ENCODE measurements at regions not wholly inside any gene's neighbourhood (a gene's known extent, or its start where the extent isn't known, plus 50 kb on each side); places are given as distances from the start of the nearest gene placed in this dataset.

GRCh38 chr6:105929626-105930025, 156.5 kb upstream of the PRDM1 start:
- Mint-ChIP-seq H3K4me3 (no peak overlapping the region), H3K4me1 (no peaks in the 10 kb centered on the region), H3K36me3 (no peaks in the 10 kb centered on the region), H3K27ac (no peak overlapping the region), H3K9me3 (no peaks in the 10 kb centered on the region), H3K27me3 (peaks cover 3% of the 10 kb centered on the region)
- CTCF ChIA-PET, result no interaction called here
- DNase-seq, result no peak

DNA sequence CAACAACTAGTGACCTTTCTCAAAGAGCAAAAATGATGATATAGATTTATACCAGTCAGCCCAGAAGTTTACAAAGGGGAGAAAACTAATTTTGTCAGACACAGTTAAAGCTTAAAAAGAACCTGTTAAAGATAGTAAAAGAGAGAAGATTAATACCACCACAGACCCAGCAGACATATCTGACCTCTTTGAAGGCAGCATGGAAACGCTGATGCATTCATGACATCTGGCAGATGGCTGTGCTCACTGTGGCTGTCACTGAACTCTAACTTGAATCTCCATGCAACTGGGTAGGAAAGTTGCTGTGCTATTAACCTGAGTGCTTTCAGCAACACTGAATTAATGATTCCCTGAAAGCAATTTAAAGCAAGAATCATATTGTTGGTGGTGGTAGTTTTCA, 159.8 kb upstream of the PRDM1 start:
- Mint-ChIP-seq H3K9me3 (no peaks in the 10 kb centered on the region), H3K36me3 (no peaks in the 10 kb centered on the region), H3K4me1 (no peaks in the 10 kb centered on the region), H3K27ac (no peak overlapping the region), H3K27me3 (peaks cover 9% of the 10 kb centered on the region), H3K4me3 (no peak overlapping the region)
- no peak for DNase-seq
- CTCF ChIA-PET, result no interaction called here

DNA sequence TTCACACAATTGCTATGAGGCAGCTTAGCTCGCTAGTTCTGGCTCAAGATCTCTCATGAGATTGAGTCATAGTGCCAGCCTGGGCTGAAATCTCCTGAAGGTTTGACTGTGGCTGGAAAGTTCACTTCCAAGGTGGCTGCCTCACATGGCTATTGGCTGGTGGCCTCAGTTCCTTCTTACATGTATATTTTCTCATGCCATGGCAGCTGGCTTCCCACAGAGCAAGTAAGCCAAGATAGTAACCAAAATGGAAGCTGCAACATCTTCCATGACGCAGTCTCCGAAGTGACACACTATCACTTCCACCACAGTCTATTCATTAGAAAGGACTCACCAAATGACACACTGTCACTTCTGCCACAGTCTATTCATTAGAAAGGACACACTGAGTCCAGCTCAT, 160.4 kb upstream of the PRDM1 start:
- Mint-ChIP-seq H3K9me3 (no peaks in the 10 kb centered on the region), H3K27ac (no peak overlapping the region), H3K36me3 (no peaks in the 10 kb centered on the region), H3K4me3 (no peak overlapping the region), H3K4me1 (no peaks in the 10 kb centered on the region), H3K27me3 (peaks cover 9% of the 10 kb centered on the region)
- DNase-seq, result no peak
- CTCF ChIA-PET, result no interaction called here

- H3K4me1 Mint-ChIP-seq, result peaks cover 11% of the 10 kb centered on the region
- no peak for DNase-seq
- H3K36me3 Mint-ChIP-seq, result no peaks in the 10 kb centered on the region
- CTCF ChIA-PET, result no interaction called here
- no peak overlapping the region for H3K4me3 Mint-ChIP-seq
- peaks cover 15% of the 10 kb centered on the region for H3K27me3 Mint-ChIP-seq
- H3K9me3 Mint-ChIP-seq, result no peaks in the 10 kb centered on the region
- no peak overlapping the region for H3K27ac Mint-ChIP-seq
Observed at GRCh38 chr6:105921781-105922180, 164.4 kb upstream of the PRDM1 start.

GRCh38 chr6:105920071-105920470, 166.1 kb upstream of the PRDM1 start:
- no peaks in the 10 kb centered on the region for H3K9me3 Mint-ChIP-seq
- CTCF ChIA-PET, result no interaction called here
- peaks cover 11% of the 10 kb centered on the region for H3K4me1 Mint-ChIP-seq
- H3K27ac Mint-ChIP-seq, result no peak overlapping the region
- DNase-seq, result no peak
- no peaks in the 10 kb centered on the region for H3K36me3 Mint-ChIP-seq
- H3K4me3 Mint-ChIP-seq, result no peak overlapping the region
- H3K27me3 Mint-ChIP-seq, result peaks cover 19% of the 10 kb centered on the region

DNA sequence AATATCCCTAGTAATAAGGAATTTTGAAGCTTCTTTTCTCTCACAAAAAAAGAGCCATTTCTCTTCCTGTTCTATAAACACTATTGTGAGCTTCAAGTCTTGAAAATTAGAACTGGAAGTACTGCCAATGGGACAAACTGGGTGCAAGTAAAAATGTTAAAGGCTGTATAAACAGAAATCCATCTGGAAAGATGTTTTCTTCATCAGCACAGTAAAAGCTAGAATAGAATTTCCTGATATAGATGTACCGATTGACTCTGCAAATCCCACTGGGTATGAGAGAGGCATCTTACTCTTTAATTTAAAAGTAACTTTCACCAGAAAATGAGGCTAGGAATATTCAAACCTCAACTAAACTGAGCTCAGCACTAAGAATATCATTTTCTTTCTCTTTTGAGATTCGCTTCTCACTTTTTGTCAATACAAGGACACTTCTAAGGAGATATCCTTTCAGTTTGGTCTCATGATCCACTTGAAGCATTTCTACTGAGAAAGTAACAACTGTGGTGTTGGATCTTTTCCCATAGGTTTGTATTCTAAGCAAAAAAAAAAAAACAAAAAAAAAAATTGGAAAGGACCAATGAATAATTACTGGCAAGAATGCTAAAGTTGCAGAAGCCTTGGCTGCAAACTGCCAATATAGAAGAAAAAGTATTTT, 169.0 kb upstream of the PRDM1 start:
- Mint-ChIP-seq H3K9me3 (no peaks in the 10 kb centered on the region), H3K36me3 (no peaks in the 10 kb centered on the region), H3K4me1 (peaks cover 11% of the 10 kb centered on the region), H3K27ac (no peak overlapping the region), H3K27me3 (peaks cover 14% of the 10 kb centered on the region), H3K4me3 (no peak overlapping the region)
- no peak for DNase-seq
- CTCF ChIA-PET, result no interaction called here

DNA sequence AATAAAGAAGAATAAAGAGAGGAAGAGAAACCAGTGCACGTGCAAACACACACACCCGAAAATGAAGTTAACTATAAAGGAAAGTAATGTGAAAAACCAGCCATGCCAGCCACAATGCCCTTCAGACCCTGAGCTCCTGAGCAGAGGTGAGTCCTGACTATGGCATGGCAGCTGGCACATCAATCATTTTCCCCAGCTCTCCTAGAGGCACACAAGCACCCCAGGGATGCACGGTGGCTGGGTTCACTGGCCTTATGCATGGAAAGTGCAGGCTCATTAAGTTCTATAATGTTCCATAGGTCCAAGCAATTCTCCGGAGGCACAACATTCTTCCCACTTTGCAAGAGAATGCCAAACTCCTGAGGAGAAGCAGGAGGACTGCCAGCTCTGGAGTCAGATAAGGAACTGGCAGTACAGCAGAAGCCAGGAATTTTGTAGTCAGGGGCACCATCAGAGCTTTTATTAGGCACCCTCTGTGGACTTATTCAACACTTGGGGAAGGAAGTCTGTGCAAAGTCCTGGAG, 175.0 kb upstream of the PRDM1 start:
- CTCF ChIA-PET, result no interaction called here
- DNase-seq, result no peak
- no peak overlapping the region for H3K4me3 Mint-ChIP-seq
- no peaks in the 10 kb centered on the region for H3K9me3 Mint-ChIP-seq
- H3K27me3 Mint-ChIP-seq, result no peaks in the 10 kb centered on the region
- peaks cover 3% of the 10 kb centered on the region for H3K36me3 Mint-ChIP-seq
- H3K27ac Mint-ChIP-seq, result no peak overlapping the region
- no peaks in the 10 kb centered on the region for H3K4me1 Mint-ChIP-seq

DNA sequence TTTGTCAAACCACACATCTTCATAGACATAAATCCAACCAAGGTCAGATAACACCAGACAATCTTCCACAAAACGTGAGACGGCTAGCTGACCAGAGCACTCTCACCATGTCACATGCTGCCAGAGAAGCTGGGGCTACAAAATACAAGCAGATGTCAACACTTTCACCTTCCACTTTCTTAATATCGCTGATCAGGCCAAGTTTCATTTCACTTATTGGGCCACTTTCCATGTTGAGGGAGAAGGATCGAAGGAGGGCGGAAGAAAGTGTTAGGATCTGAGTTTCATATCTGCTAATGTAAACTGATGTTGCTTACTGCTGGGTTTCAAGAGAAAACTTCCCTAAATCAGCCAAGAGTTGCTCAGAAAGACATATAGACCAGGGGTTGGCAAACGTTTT, 177.0 kb upstream of the PRDM1 start:
- Mint-ChIP-seq H3K36me3 (peaks cover 3% of the 10 kb centered on the region), H3K9me3 (no peaks in the 10 kb centered on the region), H3K27me3 (no peaks in the 10 kb centered on the region), H3K4me3 (no peak overlapping the region), H3K27ac (no peak overlapping the region), H3K4me1 (no peaks in the 10 kb centered on the region)
- no peak for DNase-seq
- CTCF ChIA-PET, result no interaction called here

GRCh38 chr6:105907991-105908390, 178.1 kb upstream of the PRDM1 start:
- Mint-ChIP-seq H3K36me3 (peaks cover 3% of the 10 kb centered on the region), H3K27me3 (no peaks in the 10 kb centered on the region), H3K4me1 (no peaks in the 10 kb centered on the region), H3K27ac (no peak overlapping the region), H3K4me3 (no peak overlapping the region), H3K9me3 (no peaks in the 10 kb centered on the region)
- no peak for DNase-seq
- CTCF ChIA-PET, result no interaction called here

- no peak overlapping the region for H3K27ac Mint-ChIP-seq
- CTCF ChIA-PET, result no interaction called here
- H3K4me1 Mint-ChIP-seq, result peaks cover 2% of the 10 kb centered on the region
Observed at GRCh38 chr6:105907301-105907700, 178.8 kb upstream of the PRDM1 start.

DNA sequence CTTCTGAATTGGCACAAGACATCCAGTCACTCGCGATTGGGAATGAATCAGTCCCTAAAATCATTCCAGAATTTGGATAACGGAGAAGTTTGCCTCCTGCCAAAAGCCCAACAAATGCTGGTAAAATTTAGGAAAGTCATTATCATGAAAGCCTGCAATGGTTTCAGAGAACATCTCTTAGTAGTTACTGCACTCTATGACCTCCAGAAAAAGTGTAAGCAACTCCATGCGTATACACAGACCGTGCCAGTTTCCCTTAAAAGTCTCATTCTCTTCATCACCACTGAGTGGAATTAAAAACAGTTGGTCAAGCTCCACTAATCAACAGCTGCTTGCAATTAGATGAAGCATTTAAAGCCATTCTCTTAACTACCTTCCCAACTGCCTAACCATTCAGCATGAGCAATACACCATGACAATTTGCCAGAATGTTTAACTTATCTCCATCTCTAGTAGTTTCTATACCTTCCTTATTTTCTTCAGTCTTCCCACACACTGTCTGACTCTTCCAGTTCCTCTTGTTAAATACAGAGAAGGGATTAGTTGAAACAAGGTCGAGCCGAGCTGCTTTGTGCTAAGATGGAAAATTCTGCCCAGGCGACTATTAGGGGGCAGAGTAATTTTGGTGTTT, 183.6 kb upstream of the PRDM1 start:
- Mint-ChIP-seq H3K4me1 (peaks cover 26% of the 10 kb centered on the region), H3K9me3 (no peaks in the 10 kb centered on the region), H3K36me3 (no peaks in the 10 kb centered on the region), H3K27me3 (no peaks in the 10 kb centered on the region), H3K27ac (no peak overlapping the region), H3K4me3 (no peak overlapping the region)
- DNase-seq, result no peak
- CTCF ChIA-PET, result no interaction called here

More at GRCh38 chr6:105907301-105907700, 178.8 kb upstream of the PRDM1 start:
- Mint-ChIP-seq H3K36me3 (peaks cover 3% of the 10 kb centered on the region), H3K4me3 (no peak overlapping the region), H3K9me3 (no peaks in the 10 kb centered on the region), H3K27me3 (no peaks in the 10 kb centered on the region)
- no peak for DNase-seq

DNA sequence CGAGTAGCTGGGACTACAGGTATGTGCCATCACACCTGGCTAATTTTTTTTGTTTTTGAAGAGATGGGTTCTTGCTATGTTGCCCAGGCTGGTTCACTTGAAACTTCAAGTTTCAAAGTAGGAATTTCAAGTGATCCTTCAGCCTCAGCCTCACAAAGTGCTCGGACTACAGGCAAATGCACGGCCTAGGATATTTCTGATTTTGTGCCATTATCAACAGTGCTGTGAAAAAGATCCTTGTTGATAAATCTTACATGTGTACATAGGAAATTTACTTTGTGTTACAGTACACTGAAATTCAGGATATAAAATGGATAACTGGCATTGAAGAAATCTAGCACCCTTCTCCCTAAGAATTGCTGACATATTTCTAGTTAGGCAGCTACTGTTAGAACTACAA, 184.6 kb upstream of the PRDM1 start:
- H3K27me3 Mint-ChIP-seq, result no peaks in the 10 kb centered on the region
- peaks cover 26% of the 10 kb centered on the region for H3K4me1 Mint-ChIP-seq
- no peaks in the 10 kb centered on the region for H3K9me3 Mint-ChIP-seq
- no peak overlapping the region for H3K27ac Mint-ChIP-seq
- DNase-seq, result no peak
- no peaks in the 10 kb centered on the region for H3K36me3 Mint-ChIP-seq
- no peak overlapping the region for H3K4me3 Mint-ChIP-seq
- CTCF ChIA-PET, result no interaction called here

GRCh38 chr6:105900125-105900937, 185.8 kb upstream of the PRDM1 start:
- peak overlapping the region; percentile 36 for H3K4me3 Mint-ChIP-seq
- H3K36me3 Mint-ChIP-seq, result no peaks in the 10 kb centered on the region
- CTCF ChIA-PET, result interaction anchor here (0.9 to 1.3 kb wide), 5 partner anchors 22 to 170 kb away, joined by 3 to 4 read pairs (median 3); no protein-coding TSS in a partner anchor
- DNase-seq, result peak; percentile 26
- H3K27ac Mint-ChIP-seq, result peak overlapping the region; percentile 91
- no peaks in the 10 kb centered on the region for H3K9me3 Mint-ChIP-seq
- H3K4me1 Mint-ChIP-seq, result peaks cover 26% of the 10 kb centered on the region
- no peaks in the 10 kb centered on the region for H3K27me3 Mint-ChIP-seq

DNA sequence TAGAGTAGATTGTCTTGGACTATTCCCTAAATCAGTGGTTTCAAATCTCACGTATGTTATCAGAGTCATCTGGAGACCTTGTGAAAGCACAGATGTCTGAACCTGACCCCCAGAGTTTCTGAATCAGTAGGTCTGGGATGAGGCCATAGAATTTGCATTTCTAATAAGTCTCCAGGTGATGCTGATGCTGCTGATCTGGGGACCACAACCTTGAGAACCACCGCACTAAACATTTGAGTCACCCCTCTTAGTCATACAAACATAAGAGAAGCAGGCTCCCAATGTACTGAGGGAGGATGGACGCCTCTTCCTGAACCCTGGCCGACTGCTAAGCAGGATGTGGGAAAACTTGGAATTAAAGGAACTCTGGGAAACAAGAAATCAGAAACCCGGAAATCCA, 187.8 kb upstream of the PRDM1 start:
- no peak for DNase-seq

GRCh38 chr6:105897131-105897530, 189.0 kb upstream of the PRDM1 start:
- peaks cover 13% of the 10 kb centered on the region for H3K27me3 Mint-ChIP-seq
- H3K4me1 Mint-ChIP-seq, result peaks cover 30% of the 10 kb centered on the region
- CTCF ChIA-PET, result no interaction called here
- H3K27ac Mint-ChIP-seq, result no peak overlapping the region
- H3K36me3 Mint-ChIP-seq, result no peaks in the 10 kb centered on the region
- no peak overlapping the region for H3K4me3 Mint-ChIP-seq
- DNase-seq, result no peak
- H3K9me3 Mint-ChIP-seq, result no peaks in the 10 kb centered on the region

More for the DNA sequence above, 187.8 kb upstream of the PRDM1 start:
- Mint-ChIP-seq H3K4me1 (peaks cover 26% of the 10 kb centered on the region), H3K36me3 (no peaks in the 10 kb centered on the region), H3K27me3 (peaks cover 7% of the 10 kb centered on the region), H3K9me3 (no peaks in the 10 kb centered on the region), H3K4me3 (no peak overlapping the region), H3K27ac (no peak overlapping the region)
- CTCF ChIA-PET, result no interaction called here
